Ishikawa (cell line): ENCODE measurements at regions not wholly inside any gene's neighbourhood (a gene's known extent, or its start where the extent isn't known, plus 50 kb on each side); places are given as distances from the start of the nearest gene placed in this dataset.

Source experiments
- EGR1 ChIP-seq: IDR thresholded peaks from 2 replicates; pipeline ENCODE4 v1.6.1; 2012
- EP300 ChIP-seq: IDR thresholded peaks from 2 replicates; pipeline ENCODE4 v1.6.1; 2012; ENCODE audit warnings: borderline replicate concordance
- MAX ChIP-seq: IDR thresholded peaks from 2 replicates; pipeline ENCODE4 v1.6.1; 2012
- RAD21 ChIP-seq: IDR thresholded peaks from 2 replicates; pipeline ENCODE4 v1.6.1; 2012; ENCODE audit warnings: low read depth
- TAF1 ChIP-seq: IDR thresholded peaks from 2 replicates; pipeline ENCODE4 v1.6.1; 2012; ENCODE audit warnings: low read depth, mild to moderate bottlenecking
- TEAD4 ChIP-seq: IDR thresholded peaks from 2 replicates; pipeline ENCODE4 v1.6.1; 2012
- USF1 ChIP-seq: IDR thresholded peaks from 2 replicates; pipeline ENCODE4 v1.6.1; 2012
- ZBTB7A ChIP-seq: IDR thresholded peaks from 2 replicates; pipeline ENCODE4 v1.6.1; 2012; ENCODE audit warnings: low read depth

GRCh38 chr4:178259566-178259965 is 817.3 kb upstream of the AGA start:
- no peak for TF ChIP-seq RAD21
- no peak for TF ChIP-seq USF1
- TF ChIP-seq ZBTB7A = no peak
- TF ChIP-seq MAX = no peak
- TF ChIP-seq TAF1 = no peak
- TF ChIP-seq EGR1 = no peak
- no peak for TF ChIP-seq EP300
- no peak for TF ChIP-seq TEAD4
